HG02884 (cell line): ENCODE measurements at regions not wholly inside any gene's neighbourhood (a gene's known extent, or its start where the extent isn't known, plus 50 kb on each side); places are given as distances from the start of the nearest gene placed in this dataset.

ENCODE experiments used
- ATAC-seq: cut with Tn5 transposase; IDR thresholded peaks from one replicate; pipeline ENCODE4 v1.9.1; 2021; ENCODE audit warnings: mild to moderate bottlenecking, moderate library complexity; ENCODE audit not compliant: unreplicated experiment

- ATAC-seq, result no peak
These were observed 638.0 kb upstream of the FRG1 start for GRCh38 chr4:189302719-189303118.

- ATAC-seq, result no peak
These were observed 636.5 kb upstream of the FRG1 start for GRCh38 chr4:189304167-189304566.

GRCh38 chr4:189304809-189305208 lies 635.9 kb upstream of the FRG1 start:
- ATAC-seq, result no peak

- no peak for ATAC-seq
These were observed 635.2 kb upstream of the FRG1 start for GRCh38 chr4:189305500-189305899.

GRCh38 chr4:189311251-189311650 lies 629.4 kb upstream of the FRG1 start:
- ATAC-seq, result no peak

GRCh38 chr4:189313064-189313463 lies 627.6 kb upstream of the FRG1 start:
- ATAC-seq, result no peak

- ATAC-seq, result no peak
These were observed 626.7 kb upstream of the FRG1 start for GRCh38 chr4:189313861-189314513.

GRCh38 chr4:189322426-189322825 lies 618.2 kb upstream of the FRG1 start:
- ATAC-seq, result no peak

- no peak for ATAC-seq
These were observed 598.8 kb upstream of the FRG1 start for GRCh38 chr4:189341881-189342280.

- no peak for ATAC-seq
These were observed 585.1 kb upstream of the FRG1 start for GRCh38 chr4:189355590-189355989.

- ATAC-seq, result no peak
These were observed 578.3 kb upstream of the FRG1 start for GRCh38 chr4:189362364-189362763.

- no peak for ATAC-seq
These were observed 576.6 kb upstream of the FRG1 start for GRCh38 chr4:189364032-189364449.

GRCh38 chr4:189365451-189365850 lies 575.2 kb upstream of the FRG1 start:
- no peak for ATAC-seq

GRCh38 chr4:189367832-189368231 lies 572.8 kb upstream of the FRG1 start:
- ATAC-seq, result no peak

GRCh38 chr4:189374176-189374575 lies 566.5 kb upstream of the FRG1 start:
- ATAC-seq, result no peak

- ATAC-seq, result no peak
These were observed 563.8 kb upstream of the FRG1 start for GRCh38 chr4:189376901-189377300.

GRCh38 chr4:189377569-189377968 lies 563.1 kb upstream of the FRG1 start:
- no peak for ATAC-seq

- ATAC-seq, result no peak
These were observed 555.6 kb upstream of the FRG1 start for GRCh38 chr4:189385098-189385497.

- no peak for ATAC-seq
These were observed 555.1 kb upstream of the FRG1 start for GRCh38 chr4:189385579-189385978.

GRCh38 chr4:189396435-189396834 lies 544.2 kb upstream of the FRG1 start:
- no peak for ATAC-seq

GRCh38 chr4:189404271-189404670 lies 536.4 kb upstream of the FRG1 start:
- ATAC-seq, result no peak

- no peak for ATAC-seq
These were observed 531.5 kb upstream of the FRG1 start for GRCh38 chr4:189409158-189409557.

- ATAC-seq, result no peak
These were observed 526.7 kb upstream of the FRG1 start for GRCh38 chr4:189414021-189414420.
